Right ventricle myocardium superior (tissue), 1 donor: ENCODE measurements at regions not wholly inside any gene's neighbourhood (a gene's known extent, or its start where the extent isn't known, plus 50 kb on each side); places are given as distances from the start of the nearest gene placed in this dataset.
"Not testable (repeated sequence)": the region's sequence is repeated elsewhere in the genome, so short reads cannot be mapped to it uniquely, and the experiment has no call there.

Experiments used
- ATAC-seq: fragments of 200-7000 bp; cut with Tn5 transposase; one replicate; pipeline ENCODE4 v1.9.1; 2020; ENCODE audit warnings: mild to moderate bottlenecking; ENCODE audit not compliant: poor library complexity
- DNase-seq: peaks from one replicate; pipeline ENCODE4 v3.0.0-alpha.2; 2020
- intact Hi-C: fragments of 100-400 bp; cut with DNase I; formaldehyde crosslinking; loops from one replicate; pipeline ENCODE4 v1.11.2; 2022
- donor health status: DM: no; HTN: yes; CAD: no; lungs with severe emphysema.

- intact Hi-C loops, result no loop called here
- ATAC-seq, result no peak
- no peak for DNase-seq
Observed at GRCh38 chr5:23703940-23704855, 196.8 kb downstream of the PRDM9 start.

- intact Hi-C loops, result no loop called here
- ATAC-seq (no peak), DNase-seq (no peak)
Observed at GRCh38 chr5:23717486-23717885, 210.1 kb downstream of the PRDM9 start.

GRCh38 chr5:23718564-23718963 lies 211.2 kb downstream of the PRDM9 start:
- intact Hi-C loops, result no loop called here
- DNase-seq, result no peak

GRCh38 chr5:23721336-23721735 lies 213.9 kb downstream of the PRDM9 start:
- intact Hi-C loops, result no loop called here
- DNase-seq (no peak), ATAC-seq (no peak)

More at GRCh38 chr5:23718564-23718963, 211.2 kb downstream of the PRDM9 start:
- no peak for ATAC-seq

GRCh38 chr5:23727271-23727670 lies 219.9 kb downstream of the PRDM9 start:
- no peak for DNase-seq
- ATAC-seq, result peak; percentile 43
- intact Hi-C loops, result no loop called here

GRCh38 chr5:23730023-23730422 lies 222.6 kb downstream of the PRDM9 start:
- intact Hi-C loops, result no loop called here
- no peak for DNase-seq
- ATAC-seq, result no peak

- ATAC-seq, result peak; percentile 20
- intact Hi-C loops, result no loop called here
- no peak for DNase-seq
Observed at GRCh38 chr5:23740029-23740428, 232.6 kb downstream of the PRDM9 start.

- ATAC-seq (no peak), DNase-seq (no peak)
- intact Hi-C loops, result no loop called here
Observed at GRCh38 chr5:23742701-23743100, 235.3 kb downstream of the PRDM9 start.

- no peak for ATAC-seq
Observed at GRCh38 chr5:23755906-23756305, 248.5 kb downstream of the PRDM9 start.

GRCh38 chr5:23756779-23757178 lies 249.4 kb downstream of the PRDM9 start:
- intact Hi-C loops, result no loop called here
- DNase-seq (no peak), ATAC-seq (no peak)

More at GRCh38 chr5:23755906-23756305, 248.5 kb downstream of the PRDM9 start:
- no peak for DNase-seq
- intact Hi-C loops, result no loop called here

GRCh38 chr5:23763170-23763569 lies 255.8 kb downstream of the PRDM9 start:
- intact Hi-C loops, result no loop called here

GRCh38 chr5:23776684-23777083 lies 269.3 kb downstream of the PRDM9 start:
- no peak for ATAC-seq
- intact Hi-C loops, result no loop called here
- no peak for DNase-seq

More at GRCh38 chr5:23763170-23763569, 255.8 kb downstream of the PRDM9 start:
- ATAC-seq (no peak), DNase-seq (no peak)

- intact Hi-C loops, DNase-seq, ATAC-seq: not testable (repeated sequence)
Observed at GRCh38 chr5:23800307-23800706, 292.9 kb downstream of the PRDM9 start.

GRCh38 chr5:23820765-23821471 lies 313.5 kb downstream of the PRDM9 start:
- DNase-seq, result no peak
- no peak for ATAC-seq
- intact Hi-C loops, result no loop called here

- ATAC-seq (no peak), DNase-seq (no peak)
- intact Hi-C loops, result no loop called here
Observed at GRCh38 chr5:23823521-23823920, 316.1 kb downstream of the PRDM9 start.

GRCh38 chr5:23825196-23825595 lies 317.8 kb downstream of the PRDM9 start:
- ATAC-seq (no peak), DNase-seq (no peak)
- intact Hi-C loops, result no loop called here

- intact Hi-C loops, result no loop called here
Observed at GRCh38 chr5:23840083-23840482, 332.7 kb downstream of the PRDM9 start.

GRCh38 chr5:23864786-23865185 lies 357.4 kb downstream of the PRDM9 start:
- DNase-seq, result no peak
- no peak for ATAC-seq
- intact Hi-C loops, result no loop called here

More at GRCh38 chr5:23840083-23840482, 332.7 kb downstream of the PRDM9 start:
- DNase-seq, result no peak
- no peak for ATAC-seq

- intact Hi-C loops, result no loop called here
- ATAC-seq, result no peak
- DNase-seq, result no peak
Observed at GRCh38 chr5:23877847-23878246, 370.4 kb downstream of the PRDM9 start.
